ENCODE measurements at regions not wholly inside any gene's neighbourhood (a gene's known extent, or its start where the extent isn't known, plus 50 kb on each side); places are given as distances from the start of the nearest gene placed in this dataset.
A peak's percentile ranks its signal among the peaks of the same experiment; 100 is the strongest.
"Not testable (repeated sequence)": the region's sequence is repeated elsewhere in the genome, so short reads cannot be mapped to it uniquely, and the experiment has no call there.

DNA sequence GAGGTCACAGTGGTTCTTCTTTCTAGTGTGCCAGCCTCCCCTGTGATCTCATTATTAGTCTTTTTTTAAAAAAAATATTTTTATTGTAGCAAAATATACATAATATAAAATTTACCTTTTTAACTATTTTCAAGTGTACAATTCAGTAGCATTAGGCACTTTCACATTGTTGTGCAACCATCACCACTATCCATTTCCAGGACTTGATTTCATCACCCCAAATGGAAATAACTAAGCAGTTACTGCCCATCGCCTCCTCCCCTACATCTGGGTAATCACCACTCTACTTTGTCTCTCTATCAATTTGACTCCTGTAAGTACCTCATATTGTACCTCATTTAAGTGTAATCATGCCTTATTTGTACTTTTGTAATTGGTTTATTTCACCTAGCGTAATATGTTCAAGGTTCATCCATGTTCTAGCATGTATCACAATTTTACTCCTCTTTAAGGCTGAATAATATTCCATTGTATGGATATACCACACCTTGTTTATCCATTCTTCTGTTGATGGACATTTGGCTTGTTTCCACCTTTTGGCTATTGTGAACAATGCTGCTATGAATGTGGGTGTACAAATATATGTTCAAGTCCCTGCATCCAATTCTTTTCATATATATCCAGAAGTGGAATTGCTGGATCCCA, 68.6 kb upstream of the FYN start:
- WGBS, 2 donors: 94 to 95% methylated on average over 2 of the region's 2 CpGs
- H3K27me3 ChIP-seq (ENCODE audit: control insufficient read depth in 1 of 2, insufficient read depth in 2 of 2, low read length in 1 of 2): peaks cover 0 to 1% of the 10 kb centered on the region in 2 donors
- no peak overlapping the region for H3K27ac ChIP-seq (ENCODE audit: low read depth in 1 of 2, low read length in 2 of 2)
- DNase-seq (no peak), ATAC-seq (ENCODE audit: low FRiP score) (no peak)
- no peaks in the 10 kb centered on the region for H3K36me3 ChIP-seq (ENCODE audit: control insufficient read depth in 1 of 2, insufficient read depth in 2 of 2, low read length in 1 of 2)
- H3K9me3 ChIP-seq (ENCODE audit: control insufficient read depth, low read length): peaks cover 2% of the 10 kb centered on the region
- H3K4me1 ChIP-seq (ENCODE audit: control insufficient read depth in 1 of 2, insufficient read depth in 2 of 2, low read length in 2 of 2): no peaks in the 10 kb centered on the region
- intact Hi-C loops (cut with DNase I): no loop called here
- no peak overlapping the region for H3K4me3 ChIP-seq (ENCODE audit: low read length in 2 of 2)

DNA sequence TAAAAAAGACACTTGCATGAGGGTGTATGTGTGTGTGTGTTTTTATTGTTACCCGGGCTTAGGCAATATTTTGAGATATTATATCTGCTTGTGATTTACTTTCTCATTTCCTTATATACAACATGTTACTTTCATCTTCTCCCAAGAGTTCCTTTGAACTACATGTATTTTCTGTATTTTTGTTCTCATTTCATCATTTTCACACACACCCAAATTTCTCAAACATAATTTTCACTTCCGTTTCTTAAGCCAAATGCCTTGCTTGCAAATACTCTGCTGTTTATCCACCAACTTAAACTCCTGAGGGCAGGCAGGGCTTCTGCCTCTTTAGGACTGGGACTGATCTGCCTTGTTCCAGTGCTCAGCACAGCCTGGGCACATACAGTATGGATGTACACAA, 69.3 kb upstream of the FYN start:
- intact Hi-C loops (cut with DNase I): no loop called here
- H3K4me1 ChIP-seq (ENCODE audit: control insufficient read depth in 1 of 2, insufficient read depth in 2 of 2, low read length in 2 of 2): no peaks in the 10 kb centered on the region
- H3K4me3 ChIP-seq (ENCODE audit: low read length in 2 of 2): no peak overlapping the region
- H3K27ac ChIP-seq (ENCODE audit: low read depth in 1 of 2, low read length in 2 of 2): no peak overlapping the region
- WGBS, 2 donors: 81 to 86% methylated on average over 2 of the region's 2 CpGs
- peaks cover 2% of the 10 kb centered on the region for H3K9me3 ChIP-seq (ENCODE audit: control insufficient read depth, low read length)
- H3K36me3 ChIP-seq (ENCODE audit: control insufficient read depth in 1 of 2, insufficient read depth in 2 of 2, low read length in 1 of 2): no peaks in the 10 kb centered on the region
- DNase-seq (no peak), ATAC-seq (ENCODE audit: low FRiP score) (no peak)
- peaks cover 0 to 1% of the 10 kb centered on the region in 2 donors for H3K27me3 ChIP-seq (ENCODE audit: control insufficient read depth in 1 of 2, insufficient read depth in 2 of 2, low read length in 1 of 2)

GRCh38 chr6:111943266-111943665, 70.0 kb upstream of the FYN start:
- Histone ChIP-seq H3K9me3 (ENCODE audit: control insufficient read depth, low read length) (peaks cover 2% of the 10 kb centered on the region), H3K4me3 (ENCODE audit: low read length in 2 of 2) (no peak overlapping the region), H3K4me1 (ENCODE audit: control insufficient read depth in 1 of 2, insufficient read depth in 2 of 2, low read length in 2 of 2) (no peaks in the 10 kb centered on the region), H3K27me3 (ENCODE audit: control insufficient read depth in 1 of 2, insufficient read depth in 2 of 2, low read length in 1 of 2) (peaks cover 0 to 1% of the 10 kb centered on the region in 2 donors), H3K27ac (ENCODE audit: low read depth in 1 of 2, low read length in 2 of 2) (no peak overlapping the region), H3K36me3 (ENCODE audit: control insufficient read depth in 1 of 2, insufficient read depth in 2 of 2, low read length in 1 of 2) (no peaks in the 10 kb centered on the region)
- WGBS, 2 donors: 79 to 85% methylated on average over 3 of the region's 3 CpGs
- intact Hi-C loops (cut with DNase I): no loop called here
- DNase-seq (no peak), ATAC-seq (ENCODE audit: low FRiP score) (no peak)

GRCh38 chr6:111943726-111944125, 70.5 kb upstream of the FYN start:
- intact Hi-C loops (cut with DNase I): no loop called here
- ATAC-seq (ENCODE audit: low FRiP score): no peak

DNA sequence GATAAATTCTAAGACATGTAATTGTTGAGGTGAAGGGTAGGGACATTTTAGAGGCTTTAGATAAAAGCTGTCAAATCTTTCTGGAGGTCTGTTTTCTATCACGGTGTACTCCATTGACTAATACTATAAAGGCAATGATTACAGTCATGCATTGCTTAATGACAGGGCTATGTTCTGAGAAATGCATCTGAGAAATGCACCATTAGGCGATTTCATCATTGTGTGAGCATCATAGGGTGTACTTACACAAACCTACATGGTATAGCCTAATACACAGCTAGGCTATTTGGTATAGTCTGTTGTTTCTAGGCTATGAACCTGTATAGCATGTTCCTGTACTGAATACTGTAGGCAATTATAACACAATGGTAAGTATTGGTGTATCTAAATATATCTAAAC, 71.3 kb upstream of the FYN start:
- intact Hi-C loops (cut with DNase I): no loop called here
- Histone ChIP-seq H3K36me3 (ENCODE audit: control insufficient read depth in 1 of 2, insufficient read depth in 2 of 2, low read length in 1 of 2) (no peaks in the 10 kb centered on the region), H3K27me3 (ENCODE audit: control insufficient read depth in 1 of 2, insufficient read depth in 2 of 2, low read length in 1 of 2) (peaks cover 0 to 1% of the 10 kb centered on the region in 2 donors), H3K4me3 (ENCODE audit: low read length in 2 of 2) (no peak overlapping the region), H3K27ac (ENCODE audit: low read depth in 1 of 2, low read length in 2 of 2) (no peak overlapping the region), H3K4me1 (ENCODE audit: control insufficient read depth in 1 of 2, insufficient read depth in 2 of 2, low read length in 2 of 2) (no peaks in the 10 kb centered on the region), H3K9me3 (ENCODE audit: control insufficient read depth, low read length) (peaks cover 2% of the 10 kb centered on the region)
- ATAC-seq (ENCODE audit: low FRiP score): no peak
- WGBS, 2 donors: 88 to 94% methylated on average over 2 of the region's 2 CpGs
- no peak for DNase-seq

More at GRCh38 chr6:111943726-111944125, 70.5 kb upstream of the FYN start:
- no peak for DNase-seq
- Histone ChIP-seq H3K27ac (ENCODE audit: low read depth in 1 of 2, low read length in 2 of 2) (no peak overlapping the region), H3K9me3 (ENCODE audit: control insufficient read depth, low read length) (peaks cover 2% of the 10 kb centered on the region), H3K36me3 (ENCODE audit: control insufficient read depth in 1 of 2, insufficient read depth in 2 of 2, low read length in 1 of 2) (no peaks in the 10 kb centered on the region), H3K27me3 (ENCODE audit: control insufficient read depth in 1 of 2, insufficient read depth in 2 of 2, low read length in 1 of 2) (peaks cover 0 to 1% of the 10 kb centered on the region in 2 donors), H3K4me3 (ENCODE audit: low read length in 2 of 2) (no peak overlapping the region), H3K4me1 (ENCODE audit: control insufficient read depth in 1 of 2, insufficient read depth in 2 of 2, low read length in 2 of 2) (no peaks in the 10 kb centered on the region)
- 85 to 88% methylated on average over 3 of the region's 3 CpGs for whole genome bisulfite sequencing, 2 donors

GRCh38 chr6:111949546-111949945, 76.3 kb upstream of the FYN start:
- no peaks in the 10 kb centered on the region for H3K36me3 ChIP-seq (ENCODE audit: control insufficient read depth in 1 of 2, insufficient read depth in 2 of 2, low read length in 1 of 2)
- DNase-seq: no peak
- intact Hi-C loops (cut with DNase I): no loop called here
- no peaks in the 10 kb centered on the region for H3K27me3 ChIP-seq (ENCODE audit: control insufficient read depth in 1 of 2, insufficient read depth in 2 of 2, low read length in 1 of 2)
- 86 to 90% methylated on average over 3 of the region's 3 CpGs for WGBS, 2 donors
- no peak overlapping the region for H3K4me3 ChIP-seq (ENCODE audit: low read length in 2 of 2)
- no peaks in the 10 kb centered on the region for H3K9me3 ChIP-seq (ENCODE audit: control insufficient read depth, low read length)
- H3K27ac ChIP-seq (ENCODE audit: low read depth in 1 of 2, low read length in 2 of 2): no peak overlapping the region
- H3K4me1 ChIP-seq (ENCODE audit: control insufficient read depth in 1 of 2, insufficient read depth in 2 of 2, low read length in 2 of 2): no peaks in the 10 kb centered on the region
- no peak for ATAC-seq (ENCODE audit: low FRiP score)

DNA sequence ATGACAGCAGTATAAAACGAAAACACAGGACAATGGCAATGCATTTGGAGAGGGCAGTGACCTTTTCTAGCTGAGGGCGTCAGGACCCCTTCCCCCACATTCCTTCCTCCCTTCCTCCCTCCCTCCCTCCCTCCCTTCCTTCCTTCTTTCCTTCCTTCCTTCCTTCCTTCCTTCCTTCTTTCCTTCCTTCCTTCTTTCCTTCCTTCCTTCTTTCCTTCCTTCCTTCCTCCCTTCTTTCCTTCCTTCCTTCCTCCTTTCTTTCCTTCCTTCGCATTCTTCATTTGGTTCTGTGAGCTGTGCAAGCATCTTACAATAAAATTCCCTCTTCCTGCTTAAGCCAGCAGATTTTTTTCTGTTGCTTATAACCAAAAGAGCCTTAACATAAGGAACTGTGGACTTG, 76.7 kb upstream of the FYN start:
- DNase-seq; intact Hi-C loops (cut with DNase I); H3K4me3 ChIP-seq (ENCODE audit: low read length in 2 of 2); ATAC-seq (ENCODE audit: low FRiP score); H3K36me3 ChIP-seq (ENCODE audit: control insufficient read depth in 1 of 2, insufficient read depth in 2 of 2, low read length in 1 of 2); H3K9me3 ChIP-seq (ENCODE audit: control insufficient read depth, low read length); H3K27ac ChIP-seq (ENCODE audit: low read depth in 1 of 2, low read length in 2 of 2); H3K27me3 ChIP-seq (ENCODE audit: control insufficient read depth in 1 of 2, insufficient read depth in 2 of 2, low read length in 1 of 2); H3K4me1 ChIP-seq (ENCODE audit: control insufficient read depth in 1 of 2, insufficient read depth in 2 of 2, low read length in 2 of 2): not testable (repeated sequence)
- WGBS, 2 donors: 83 to 88% methylated on average over 3 of the region's 3 CpGs

DNA sequence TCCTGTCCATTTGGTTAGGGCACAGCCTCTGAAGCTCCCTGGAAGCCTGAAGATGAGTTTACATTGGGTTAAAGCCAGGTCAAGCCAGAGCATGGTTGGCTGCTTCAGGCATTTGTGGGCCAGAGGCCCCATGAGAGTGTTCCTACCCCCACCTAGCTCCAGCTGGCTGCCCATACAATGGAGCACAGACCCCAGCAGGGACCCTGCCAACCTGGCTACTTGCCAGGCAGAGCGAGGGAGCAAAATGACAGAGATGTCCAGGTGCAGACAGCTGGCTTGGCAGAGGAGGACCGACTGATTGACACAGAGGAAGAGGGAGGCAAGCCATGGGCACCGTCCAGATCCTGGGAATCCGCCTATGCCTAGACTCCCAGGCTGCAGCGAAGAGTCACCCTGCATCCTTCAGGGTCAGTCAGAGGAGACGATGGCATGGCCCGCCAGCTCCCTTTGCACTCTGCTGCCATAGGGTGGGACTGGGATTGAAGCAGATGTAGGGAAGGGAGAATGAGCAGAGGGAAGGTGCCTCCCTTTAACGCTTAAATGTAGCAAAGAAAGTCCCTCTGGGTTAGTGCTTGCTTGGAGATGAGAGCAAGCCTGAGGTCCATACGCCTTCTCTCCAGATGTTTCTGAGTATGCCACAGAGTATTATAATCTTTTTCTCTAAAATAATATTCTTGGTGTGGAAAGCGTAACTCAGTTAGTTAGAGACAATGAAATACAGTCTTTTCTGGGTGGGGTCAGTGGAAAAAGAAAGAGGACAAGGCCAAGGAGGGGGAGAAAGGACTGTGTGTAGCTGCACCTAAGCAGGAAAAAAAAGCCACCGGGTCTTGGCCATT, 77.6 kb upstream of the FYN start:
- intact Hi-C loops (cut with DNase I): no loop called here
- DNase-seq: peak in 1 of 2 donors; percentile 55
- ATAC-seq (ENCODE audit: low FRiP score): no peak
- Histone ChIP-seq H3K9me3 (ENCODE audit: control insufficient read depth, low read length) (no peaks in the 10 kb centered on the region), H3K36me3 (ENCODE audit: control insufficient read depth in 1 of 2, insufficient read depth in 2 of 2, low read length in 1 of 2) (no peaks in the 10 kb centered on the region), H3K4me1 (ENCODE audit: control insufficient read depth in 1 of 2, insufficient read depth in 2 of 2, low read length in 2 of 2) (no peaks in the 10 kb centered on the region), H3K27me3 (ENCODE audit: control insufficient read depth in 1 of 2, insufficient read depth in 2 of 2, low read length in 1 of 2) (no peaks in the 10 kb centered on the region), H3K4me3 (ENCODE audit: low read length in 2 of 2) (no peak overlapping the region), H3K27ac (ENCODE audit: low read depth in 1 of 2, low read length in 2 of 2) (no peak overlapping the region)
- 67 to 74% methylated on average over 11 of the region's 11 CpGs for WGBS, 2 donors

Data from aorta (tissue), 5 donors.